HCT116 (cell line): ENCODE measurements at regions not wholly inside any gene's neighbourhood (a gene's known extent, or its start where the extent isn't known, plus 50 kb on each side); places are given as distances from the start of the nearest gene placed in this dataset.

Experiments used
- ATAC-seq: fragments of 200-7000 bp; cut with Tn5 transposase; 2 replicates; pipeline ENCODE4 v1.9.1; 2020; ENCODE audit warnings: mild to moderate bottlenecking, moderate library complexity
- BruUV-seq: library from RNA; stranded (reverse); fragments of 400-500 nt; replicated peaks from 2 replicates; lab custom pipeline; 2021; lab: Mats Ljungman, UMichigan
- CTCF ChIA-PET: fragments of 300-600 bp; sonication (Branson Sonifier 250); formaldehyde crosslinking; loops from one replicate; lab custom pipeline; 2021; ENCODE audit warnings: antibody characterized with exemption; lab: Charles Lee
- POLR2A ChIA-PET: fragments of 300-600, 350-600 bp; sonication (Branson Sonifier 250); formaldehyde crosslinking; loops from one replicate; lab custom pipeline; 2021; ENCODE audit warnings: antibody characterized with exemption; lab: Charles Lee
- RAD21 ChIA-PET, 2 experiments: fragments of 300-600 bp; sonication (Branson Sonifier 250); formaldehyde crosslinking; loops; one replicate each; lab custom pipeline; 2023; ENCODE audit warnings: low total read pairs in 2 of 2; ENCODE audit not compliant: uncharacterized antibody in 2 of 2, unreplicated experiment in 2 of 2, low non-redundant PET in 1 of 2; lab: Charles Lee
- DNase-seq: peaks from one replicate; pipeline ENCODE4 v3.0.0-alpha.2; 2010; ENCODE audit warnings: low read depth, low spot score
- H2AFZ ChIP-seq: fragments of 200-600 bp; shearing (Covaris generic), sonication (generic); 2 replicates; pipeline ENCODE4 v1.6.1; 2017; ENCODE audit warnings: low read depth, mixed run types, mixed read lengths, antibody characterized with exemption, low read length; ENCODE audit not compliant: poor library complexity, severe bottlenecking
- H3K27ac ChIP-seq: 2 replicates; pipeline ENCODE4 v1.5.1; 2012; ENCODE audit warnings: low read depth, low read length
- H3K27me3 ChIP-seq: fragments of 200-600 bp; sonication (generic); 2 replicates; pipeline ENCODE4 v1.6.1; 2016; ENCODE audit warnings: mixed run types, low read length, mixed read lengths; ENCODE audit not compliant: insufficient read depth
- H3K36me3 ChIP-seq, 2 experiments: fragments of 200-500 bp in 1 of 2; fragments of 200-600 bp in 1 of 2; sonication (Bioruptor generic) in 1 of 2; sonication (generic) in 1 of 2; 2 replicates each; pipeline versions ENCODE4 v1.5.1 to v1.6.1; 2014 to 2016; ENCODE audit warnings: low read length in 2 of 2, inconsistent platforms in 1 of 2, mixed read lengths in 1 of 2, mixed run types in 1 of 2; ENCODE audit not compliant: insufficient read depth in 2 of 2, control insufficient read depth in 1 of 2
- H3K4me1 ChIP-seq, 2 experiments: fragments of 200-600 bp in 1 of 2; sonication (generic) in 1 of 2; 2 replicates each; pipeline versions ENCODE4 v1.5.1 to v1.6.1; 2012 to 2017; ENCODE audit warnings: low read length in 2 of 2, inconsistent platforms in 1 of 2, mild to moderate bottlenecking in 1 of 2, mixed read lengths in 1 of 2, mixed run types in 1 of 2, moderate library complexity in 1 of 2; ENCODE audit not compliant: insufficient read depth in 2 of 2, control insufficient read depth in 1 of 2
- H3K4me2 ChIP-seq: fragments of 200-600 bp; sonication (generic); 2 replicates; pipeline ENCODE4 v1.6.1; 2017; ENCODE audit warnings: mixed run types, low read length, mixed read lengths
- H3K4me3 ChIP-seq, 2 experiments: fragments of 200-600 bp in 1 of 2; sonication (generic) in 1 of 2; replicated peaks in 1 of 2; 2 replicates each; pipeline ENCODE4 v1.5.1; 2011 to 2016; ENCODE audit warnings: low read length in 2 of 2, control low read depth in 1 of 2, low read depth in 1 of 2, mild to moderate bottlenecking in 1 of 2, mixed read lengths in 1 of 2, mixed run types in 1 of 2
- H3K79me2 ChIP-seq: fragments of 200-600 bp; sonication (generic); 2 replicates; pipeline ENCODE4 v1.6.1; 2017; ENCODE audit warnings: mild to moderate bottlenecking, mixed run types, low read length, moderate library complexity, mixed read lengths; ENCODE audit not compliant: insufficient read depth
- H3K9ac ChIP-seq: fragments of 200-600 bp; sonication (generic); 2 replicates; pipeline ENCODE4 v1.6.1; 2016; ENCODE audit warnings: low read length, mixed read lengths
- H3K9me2 ChIP-seq: fragments of 200-600 bp; sonication (generic), shearing (Covaris generic); 2 replicates; pipeline ENCODE4 v1.6.1; 2017; ENCODE audit warnings: mixed run types, mild to moderate bottlenecking, moderate library complexity; ENCODE audit not compliant: insufficient read depth
- H3K9me3 ChIP-seq, 2 experiments: fragments of 200-500 bp in 1 of 2; fragments of 200-600 bp in 1 of 2; sonication (Bioruptor generic) in 1 of 2; sonication (generic) in 1 of 2; 2 replicates each; pipeline ENCODE4 v1.6.1; 2014 to 2017; ENCODE audit warnings: low read length in 2 of 2, mixed read lengths in 2 of 2, inconsistent platforms in 1 of 2, low read depth in 1 of 2, mild to moderate bottlenecking in 1 of 2, mixed run types in 1 of 2, moderate library complexity in 1 of 2; ENCODE audit not compliant: control insufficient read depth in 1 of 2, insufficient read depth in 1 of 2
- H4K20me1 ChIP-seq: fragments of 200-600 bp; sonication (generic), shearing (Covaris generic); 2 replicates; pipeline ENCODE4 v1.6.1; 2017; ENCODE audit warnings: mixed run types, mild to moderate bottlenecking, moderate library complexity; ENCODE audit not compliant: insufficient read depth
- CEBPB ChIP-seq: IDR thresholded peaks from 2 replicates; pipeline ENCODE4 v1.6.1; 2012; ENCODE audit warnings: low read depth
- ELF1 ChIP-seq: IDR thresholded peaks from 2 replicates; pipeline ENCODE4 v1.6.1; 2012; ENCODE audit warnings: low read depth, borderline replicate concordance
- EZH2 ChIP-seq: fragments of 200-600 bp; sonication (generic); IDR thresholded peaks from 2 replicates; pipeline ENCODE4 v1.6.1; 2017; ENCODE audit warnings: antibody characterized with exemption, mixed run types
- EZH2phosphoT487 ChIP-seq: fragments of 200-600 bp; IDR thresholded peaks from 2 replicates; pipeline ENCODE4 v1.6.1; 2018; ENCODE audit warnings: antibody characterized with exemption, borderline replicate concordance
- FOSL1 ChIP-seq: IDR thresholded peaks from 2 replicates; pipeline ENCODE4 v1.6.1; 2012; ENCODE audit warnings: low read depth
- JUND ChIP-seq: IDR thresholded peaks from 2 replicates; pipeline ENCODE4 v1.6.1; 2012
- POLR2A ChIP-seq: IDR thresholded peaks from 2 replicates; pipeline ENCODE4 v1.7.0; 2011; ENCODE audit warnings: borderline replicate concordance; ENCODE audit not compliant: insufficient read depth, insufficient read length; ENCODE audit errors: extremely low read depth
- POLR2AphosphoS5 ChIP-seq: IDR thresholded peaks from 2 replicates; pipeline ENCODE4 v1.6.1; 2011; ENCODE audit warnings: mild to moderate bottlenecking, low read depth, low read length, moderate library complexity
- RAD21 ChIP-seq: IDR thresholded peaks from 2 replicates; pipeline ENCODE4 v1.6.1; 2012; ENCODE audit warnings: low read depth, mild to moderate bottlenecking
- SRF ChIP-seq: IDR thresholded peaks from 2 replicates; pipeline ENCODE4 v1.6.1; 2012; ENCODE audit warnings: low read depth
- ZNF274 ChIP-seq: fragments of 200-500 bp; sonication (Bioruptor generic); IDR thresholded peaks from 2 replicates; pipeline ENCODE4 v1.6.1; 2014; ENCODE audit warnings: mild to moderate bottlenecking, low read depth, low read length, inconsistent platforms
- intact Hi-C: fragments of 100-400 bp; cut with micrococcal nuclease; formaldehyde crosslinking; loops from 2 replicates; pipeline ENCODE4 v1.10.0; 2022
- TF ChIP-seq, protein P1 (sequence below): IDR thresholded peaks from 2 replicates; pipeline ENCODE4 v1.6.1; 2011; ENCODE audit warnings: mild to moderate bottlenecking, low read length, moderate library complexity; ENCODE audit not compliant: insufficient replicate concordance; ENCODE audit errors: extremely low read depth
- TF ChIP-seq, protein P2 (sequence below): IDR thresholded peaks from 2 replicates; pipeline ENCODE4 v1.6.1; 2012; ENCODE audit warnings: low read depth
- TF ChIP-seq, protein P3 (sequence below): IDR thresholded peaks from 2 replicates; pipeline ENCODE4 v1.6.1; 2012

DNA sequence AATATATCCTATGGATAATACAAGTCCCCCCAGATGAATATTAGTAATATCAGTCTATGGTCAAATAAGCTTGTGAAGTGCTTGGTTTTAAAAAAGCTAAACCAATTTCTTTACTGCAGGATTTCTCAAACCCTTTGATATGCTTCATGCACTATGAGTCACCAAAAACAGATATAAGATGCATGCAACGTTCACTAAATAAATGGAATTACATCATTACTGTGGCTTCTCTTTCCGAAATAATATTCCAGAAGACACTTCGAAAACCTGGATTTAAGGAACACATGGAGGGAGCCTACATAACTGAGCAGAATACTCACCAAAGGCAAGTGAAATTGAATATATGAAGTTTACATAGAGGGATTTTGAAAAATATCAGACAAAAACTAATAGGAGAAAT is 126.3 kb upstream of the ABI3BP start:
- H3K9ac ChIP-seq = no peak overlapping the region
- ChIA-PET RAD21 (no interaction called here), POLR2A (no interaction called here), CTCF (no interaction called here)
- intact Hi-C loops = no loop called here
- no peak for TF ChIP-seq POLR2AphosphoS5
- TF ChIP-seq EZH2phosphoT487 = no peak
- no peak overlapping the region for H3K4me3 ChIP-seq
- no peaks in the 10 kb centered on the region for H3K4me1 ChIP-seq
- DNase-seq = no peak
- no peaks in the 10 kb centered on the region for H3K36me3 ChIP-seq
- no TSS peak for BruUV-seq
- H3K27me3 ChIP-seq = no peaks in the 10 kb centered on the region
- no peak overlapping the region for H3K27ac ChIP-seq
- no peaks in the 10 kb centered on the region for H3K9me2 ChIP-seq
- H4K20me1 ChIP-seq = no peaks in the 10 kb centered on the region; the same call in 1 of the 2 replicates
- H2AFZ ChIP-seq = no peak overlapping the region
- H3K79me2 ChIP-seq = no peaks in the 10 kb centered on the region
- H3K4me2 ChIP-seq = no peak overlapping the region
- ATAC-seq = no peak
- H3K9me3 ChIP-seq = no peaks in the 10 kb centered on the region

DNA sequence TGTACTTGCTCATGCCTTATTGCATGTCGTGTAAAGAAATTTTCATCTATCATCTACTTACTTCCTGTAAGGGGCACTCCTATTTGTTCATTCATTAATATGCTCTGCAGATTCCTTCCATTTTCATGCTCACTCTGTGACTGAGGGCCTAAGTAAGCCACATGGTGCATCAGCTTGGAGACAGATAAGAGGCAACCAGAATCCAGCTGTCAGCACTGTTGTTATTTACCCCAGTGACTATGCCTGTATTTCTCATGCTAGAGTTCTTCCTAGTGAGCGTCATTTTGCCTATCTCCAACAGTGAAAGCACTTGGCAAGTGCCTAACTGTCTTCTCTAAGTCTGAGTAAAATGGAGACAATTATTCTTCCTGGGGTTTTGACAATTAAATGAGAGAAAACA is 124.8 kb upstream of the ABI3BP start:
- intact Hi-C loops = no loop called here
- no peak for TF ChIP-seq SRF
- TF ChIP-seq, protein P1, sequence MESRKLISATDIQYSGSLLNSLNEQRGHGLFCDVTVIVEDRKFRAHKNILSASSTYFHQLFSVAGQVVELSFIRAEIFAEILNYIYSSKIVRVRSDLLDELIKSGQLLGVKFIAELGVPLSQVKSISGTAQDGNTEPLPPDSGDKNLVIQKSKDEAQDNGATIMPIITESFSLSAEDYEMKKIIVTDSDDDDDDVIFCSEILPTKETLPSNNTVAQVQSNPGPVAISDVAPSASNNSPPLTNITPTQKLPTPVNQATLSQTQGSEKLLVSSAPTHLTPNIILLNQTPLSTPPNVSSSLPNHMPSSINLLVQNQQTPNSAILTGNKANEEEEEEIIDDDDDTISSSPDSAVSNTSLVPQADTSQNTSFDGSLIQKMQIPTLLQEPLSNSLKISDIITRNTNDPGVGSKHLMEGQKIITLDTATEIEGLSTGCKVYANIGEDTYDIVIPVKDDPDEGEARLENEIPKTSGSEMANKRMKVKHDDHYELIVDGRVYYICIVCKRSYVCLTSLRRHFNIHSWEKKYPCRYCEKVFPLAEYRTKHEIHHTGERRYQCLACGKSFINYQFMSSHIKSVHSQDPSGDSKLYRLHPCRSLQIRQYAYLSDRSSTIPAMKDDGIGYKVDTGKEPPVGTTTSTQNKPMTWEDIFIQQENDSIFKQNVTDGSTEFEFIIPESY = no peak
- TF ChIP-seq CEBPB = no peak
- no peak for TF ChIP-seq ELF1
- TF ChIP-seq ZNF274 = no peak
- no peak for TF ChIP-seq FOSL1
- no peak for TF ChIP-seq POLR2AphosphoS5
- no peak for TF ChIP-seq JUND
- no peak for TF ChIP-seq RAD21
- no peak for TF ChIP-seq POLR2A
- TF ChIP-seq, protein P2, sequence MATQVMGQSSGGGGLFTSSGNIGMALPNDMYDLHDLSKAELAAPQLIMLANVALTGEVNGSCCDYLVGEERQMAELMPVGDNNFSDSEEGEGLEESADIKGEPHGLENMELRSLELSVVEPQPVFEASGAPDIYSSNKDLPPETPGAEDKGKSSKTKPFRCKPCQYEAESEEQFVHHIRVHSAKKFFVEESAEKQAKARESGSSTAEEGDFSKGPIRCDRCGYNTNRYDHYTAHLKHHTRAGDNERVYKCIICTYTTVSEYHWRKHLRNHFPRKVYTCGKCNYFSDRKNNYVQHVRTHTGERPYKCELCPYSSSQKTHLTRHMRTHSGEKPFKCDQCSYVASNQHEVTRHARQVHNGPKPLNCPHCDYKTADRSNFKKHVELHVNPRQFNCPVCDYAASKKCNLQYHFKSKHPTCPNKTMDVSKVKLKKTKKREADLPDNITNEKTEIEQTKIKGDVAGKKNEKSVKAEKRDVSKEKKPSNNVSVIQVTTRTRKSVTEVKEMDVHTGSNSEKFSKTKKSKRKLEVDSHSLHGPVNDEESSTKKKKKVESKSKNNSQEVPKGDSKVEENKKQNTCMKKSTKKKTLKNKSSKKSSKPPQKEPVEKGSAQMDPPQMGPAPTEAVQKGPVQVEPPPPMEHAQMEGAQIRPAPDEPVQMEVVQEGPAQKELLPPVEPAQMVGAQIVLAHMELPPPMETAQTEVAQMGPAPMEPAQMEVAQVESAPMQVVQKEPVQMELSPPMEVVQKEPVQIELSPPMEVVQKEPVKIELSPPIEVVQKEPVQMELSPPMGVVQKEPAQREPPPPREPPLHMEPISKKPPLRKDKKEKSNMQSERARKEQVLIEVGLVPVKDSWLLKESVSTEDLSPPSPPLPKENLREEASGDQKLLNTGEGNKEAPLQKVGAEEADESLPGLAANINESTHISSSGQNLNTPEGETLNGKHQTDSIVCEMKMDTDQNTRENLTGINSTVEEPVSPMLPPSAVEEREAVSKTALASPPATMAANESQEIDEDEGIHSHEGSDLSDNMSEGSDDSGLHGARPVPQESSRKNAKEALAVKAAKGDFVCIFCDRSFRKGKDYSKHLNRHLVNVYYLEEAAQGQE = no peak
- TF ChIP-seq, protein P3, sequence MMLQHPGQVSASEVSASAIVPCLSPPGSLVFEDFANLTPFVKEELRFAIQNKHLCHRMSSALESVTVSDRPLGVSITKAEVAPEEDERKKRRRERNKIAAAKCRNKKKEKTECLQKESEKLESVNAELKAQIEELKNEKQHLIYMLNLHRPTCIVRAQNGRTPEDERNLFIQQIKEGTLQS = no peak
- no peak for TF ChIP-seq EZH2
- no peaks in the 10 kb centered on the region for H3K79me2 ChIP-seq
- no peak for ATAC-seq
- H3K9me2 ChIP-seq = no peaks in the 10 kb centered on the region
- no peak overlapping the region for H3K4me3 ChIP-seq
- H2AFZ ChIP-seq = no peak overlapping the region
- no peak overlapping the region for H3K9ac ChIP-seq
- H3K36me3 ChIP-seq = no peaks in the 10 kb centered on the region
- ChIA-PET POLR2A (no interaction called here), CTCF (no interaction called here), RAD21 (no interaction called here)
- H3K4me1 ChIP-seq = no peaks in the 10 kb centered on the region
- no TSS peak for BruUV-seq
- H3K9me3 ChIP-seq = no peaks in the 10 kb centered on the region
- DNase-seq = no peak
- H3K27ac ChIP-seq = no peak overlapping the region
- H3K27me3 ChIP-seq = no peaks in the 10 kb centered on the region
- no peak overlapping the region for H3K4me2 ChIP-seq
- no peaks in the 10 kb centered on the region; the same call in 1 of the 2 replicates for H4K20me1 ChIP-seq
